Gastrocnemius medialis (tissue), 4 donors: ENCODE measurements at regions not wholly inside any gene's neighbourhood (a gene's known extent, or its start where the extent isn't known, plus 50 kb on each side); places are given as distances from the start of the nearest gene placed in this dataset.

Experiments used
- POLR2A ChIP-seq, 2 donors: fragments of 450-650 bp; IDR thresholded peaks; one replicate each; pipeline ENCODE4 v1.6.1; 2017; ENCODE audit warnings: antibody characterized with exemption in 2 of 2, mild to moderate bottlenecking in 2 of 2, moderate library complexity in 2 of 2
- TF ChIP-seq, protein P1 (sequence below), 5 experiments: fragments of 450-650 bp in 3 of 5; fragments of 200-600 bp in 2 of 5; sonication (generic) in 2 of 5; IDR thresholded peaks in 4 of 5; conservative IDR thresholded peaks in 1 of 5; 1 replicate in 4 of 5; 2 replicates in 1 of 5; pipeline ENCODE4 v1.5.1; 2016 to 2019; ENCODE audit warnings: antibody characterized with exemption in 5 of 5, mild to moderate bottlenecking in 3 of 5, moderate library complexity in 3 of 5

DNA sequence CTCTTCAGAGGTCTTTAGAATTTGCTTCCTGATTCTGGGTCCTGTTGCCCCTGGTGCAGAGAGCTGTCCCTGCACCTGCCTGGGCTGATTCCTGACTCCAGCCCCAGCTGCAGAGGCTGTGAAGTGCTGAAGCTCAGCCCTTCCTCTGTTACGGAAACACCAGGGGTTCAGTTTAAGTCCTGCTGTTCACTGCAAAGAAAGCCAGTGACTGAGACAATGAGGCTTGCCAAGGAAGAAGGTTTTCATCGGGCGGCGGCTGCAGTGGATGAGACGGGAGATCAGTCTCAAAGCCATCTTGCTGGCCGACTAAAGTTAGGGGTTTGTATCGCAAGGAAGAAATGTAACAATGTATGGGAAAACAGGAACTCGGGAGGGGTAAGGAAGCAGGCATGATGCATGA is 142.4 kb upstream of the ZNF236 start:
- no peak for TF ChIP-seq POLR2A (IDR thresholded peaks at IDR 0.05)
- TF ChIP-seq, protein P1, sequence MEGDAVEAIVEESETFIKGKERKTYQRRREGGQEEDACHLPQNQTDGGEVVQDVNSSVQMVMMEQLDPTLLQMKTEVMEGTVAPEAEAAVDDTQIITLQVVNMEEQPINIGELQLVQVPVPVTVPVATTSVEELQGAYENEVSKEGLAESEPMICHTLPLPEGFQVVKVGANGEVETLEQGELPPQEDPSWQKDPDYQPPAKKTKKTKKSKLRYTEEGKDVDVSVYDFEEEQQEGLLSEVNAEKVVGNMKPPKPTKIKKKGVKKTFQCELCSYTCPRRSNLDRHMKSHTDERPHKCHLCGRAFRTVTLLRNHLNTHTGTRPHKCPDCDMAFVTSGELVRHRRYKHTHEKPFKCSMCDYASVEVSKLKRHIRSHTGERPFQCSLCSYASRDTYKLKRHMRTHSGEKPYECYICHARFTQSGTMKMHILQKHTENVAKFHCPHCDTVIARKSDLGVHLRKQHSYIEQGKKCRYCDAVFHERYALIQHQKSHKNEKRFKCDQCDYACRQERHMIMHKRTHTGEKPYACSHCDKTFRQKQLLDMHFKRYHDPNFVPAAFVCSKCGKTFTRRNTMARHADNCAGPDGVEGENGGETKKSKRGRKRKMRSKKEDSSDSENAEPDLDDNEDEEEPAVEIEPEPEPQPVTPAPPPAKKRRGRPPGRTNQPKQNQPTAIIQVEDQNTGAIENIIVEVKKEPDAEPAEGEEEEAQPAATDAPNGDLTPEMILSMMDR (IDR thresholded peaks at IDR 0.05 in 4 of 5, conservative IDR thresholded peaks at IDR 0.05 in 1 of 5) = no peak
